Endothelial cell of umbilical vein (primary cell): ENCODE measurements at regions not wholly inside any gene's neighbourhood (a gene's known extent, or its start where the extent isn't known, plus 50 kb on each side); places are given as distances from the start of the nearest gene placed in this dataset.
A peak's percentile ranks its signal among the peaks of the same experiment; 100 is the strongest.
"Not testable (repeated sequence)": the region's sequence is repeated elsewhere in the genome, so short reads cannot be mapped to it uniquely, and the experiment has no call there.

ENCODE experiments used
- BruUV-seq: library from RNA; stranded (reverse); fragments of 400-500 nt; replicated peaks from 2 replicates; lab custom pipeline; 2021; lab: Mats Ljungman, UMichigan
- CTCF ChIA-PET: fragments of 300-600, 350-600 bp; sonication (Branson Sonifier 250); formaldehyde crosslinking; loops from one replicate; lab custom pipeline; 2021; ENCODE audit warnings: antibody characterized with exemption, inconsistent platforms; lab: Charles Lee
- POLR2A ChIA-PET: fragments of 300-600, 350-600 bp; sonication (Branson Sonifier 250); formaldehyde crosslinking; loops from one replicate; lab custom pipeline; 2021; ENCODE audit warnings: antibody characterized with exemption, inconsistent platforms; lab: Charles Lee
- DNase-seq: peaks from one replicate; pipeline ENCODE4 v3.0.0-alpha.2; 2011; ENCODE audit warnings: low read depth, low spot score
- FAIRE-seq: peaks from 2 replicates; lab custom pipeline; 2011; peaks lifted over from hg19 to GRCh38; lab: Jason Lieb, UNC
- H2AFZ ChIP-seq: 2 replicates; pipeline ENCODE4 v1.6.0; 2012; ENCODE audit warnings: low read depth, low read length, control low read depth, inconsistent platforms
- H3K27ac ChIP-seq: 2 replicates; pipeline ENCODE4 v1.5.1; 2011; ENCODE audit warnings: low read depth, mild to moderate bottlenecking, control low read depth, low read length, moderate library complexity; ENCODE audit not compliant: insufficient read depth
- H3K27me3 ChIP-seq, 2 experiments: 2 replicates each; pipeline versions ENCODE4 v1.6.0 to v1.6.1; 2011; ENCODE audit warnings: low read length in 2 of 2, mixed read lengths in 1 of 2; ENCODE audit not compliant: control insufficient read depth in 2 of 2, insufficient read depth in 2 of 2
- H3K36me3 ChIP-seq, 2 experiments: 2 replicates in 1 of 2; 3 replicates in 1 of 2; pipeline ENCODE4 v1.5.1; 2011; ENCODE audit warnings: low read length in 2 of 2, mild to moderate bottlenecking in 1 of 2, moderate library complexity in 1 of 2; ENCODE audit not compliant: control insufficient read depth in 2 of 2, insufficient read depth in 2 of 2; ENCODE audit errors: extremely low read depth in 1 of 2
- H3K4me1 ChIP-seq: 3 replicates; pipeline ENCODE4 v1.5.1; 2011; ENCODE audit warnings: mild to moderate bottlenecking, low read length; ENCODE audit not compliant: control insufficient read depth, insufficient read depth; ENCODE audit errors: extremely low read depth
- H3K4me2 ChIP-seq: 2 replicates; pipeline ENCODE4 v1.6.1; 2011; ENCODE audit warnings: low read length, control low read depth, mixed read lengths; ENCODE audit not compliant: insufficient read depth
- H3K4me3 ChIP-seq, 3 experiments: fragments of 200-600 bp in 1 of 3; sonication (generic), shearing (Covaris generic) in 1 of 3; replicated peaks in 1 of 3; 2 replicates each; pipeline ENCODE4 v1.5.1; 2011 to 2016; ENCODE audit warnings: control low read depth in 3 of 3, low read length in 3 of 3, mild to moderate bottlenecking in 2 of 3, inconsistent platforms in 1 of 3, low read depth in 1 of 3, moderate library complexity in 1 of 3; ENCODE audit not compliant: insufficient read depth in 1 of 3
- H3K79me2 ChIP-seq: 2 replicates; pipeline ENCODE4 v1.6.0; 2012; ENCODE audit warnings: low read length, inconsistent platforms; ENCODE audit not compliant: control insufficient read depth, insufficient read depth
- H3K9ac ChIP-seq: replicated peaks from 2 replicates; pipeline ENCODE3; 2011; ENCODE audit warnings: low read length, control low read depth; ENCODE audit not compliant: insufficient read depth; ENCODE audit errors: extremely low read depth
- H3K9me1 ChIP-seq: replicated peaks from 3 replicates; pipeline ENCODE4 v1.6.0; 2011; ENCODE audit warnings: mild to moderate bottlenecking, low read length; ENCODE audit not compliant: control insufficient read depth, insufficient read depth; ENCODE audit errors: extremely low read depth
- H3K9me3 ChIP-seq: replicated peaks from 2 replicates; pipeline ENCODE4 v1.5.1; 2012; ENCODE audit warnings: low read length, inconsistent platforms; ENCODE audit not compliant: control insufficient read depth, insufficient read depth
- H4K20me1 ChIP-seq: replicated peaks from 2 replicates; pipeline ENCODE3; 2011; ENCODE audit warnings: mild to moderate bottlenecking, low read length; ENCODE audit not compliant: control insufficient read depth, insufficient read depth; ENCODE audit errors: extremely low read depth
- EZH2 ChIP-seq: IDR thresholded peaks from 2 replicates; pipeline ENCODE4 v1.6.1; 2012; ENCODE audit warnings: borderline replicate concordance, low read depth, mild to moderate bottlenecking, moderate library complexity, low read length, inconsistent platforms; ENCODE audit not compliant: severe bottlenecking
- FOS ChIP-seq: IDR thresholded peaks from 2 replicates; pipeline ENCODE4 v1.6.1; 2011; ENCODE audit warnings: mild to moderate bottlenecking, low read length, moderate library complexity, borderline replicate concordance; ENCODE audit not compliant: insufficient read depth
- GATA2 ChIP-seq: IDR thresholded peaks from 2 replicates; pipeline ENCODE4 v1.7.0; 2011; ENCODE audit warnings: low read depth, mild to moderate bottlenecking, moderate library complexity, mixed read lengths, low read length; ENCODE audit not compliant: insufficient read length, insufficient read depth
- JUN ChIP-seq: IDR thresholded peaks from 2 replicates; pipeline ENCODE4 v1.6.1; 2011; ENCODE audit warnings: borderline replicate concordance, low read depth; ENCODE audit not compliant: insufficient read length, insufficient read depth
- POLR2AphosphoS5 ChIP-seq: IDR thresholded peaks from 2 replicates; pipeline ENCODE4 v1.6.1; 2012; ENCODE audit warnings: low read depth, mild to moderate bottlenecking, control low read depth, low read length, moderate library complexity; ENCODE audit not compliant: insufficient read depth
- dilution Hi-C: fragments of 300-500 bp; cut with MboI; formaldehyde crosslinking; loops from one replicate; pipeline ENCODE4 v1.15.0; 2019; ENCODE audit warnings: low sequenced_read_pairs; ENCODE audit not compliant: extremely low pct_ligation_motif_present
- intact Hi-C: fragments of 100-400 bp; cut with micrococcal nuclease; formaldehyde crosslinking; loops from one replicate; pipeline ENCODE4 v1.10.0; 2022
- TF ChIP-seq, protein P1 (sequence below): IDR thresholded peaks from 2 replicates; pipeline ENCODE4 v1.6.1; 2011; ENCODE audit not compliant: insufficient read depth, insufficient read length
- TF ChIP-seq, protein P2 (sequence below), 2 donors: IDR thresholded peaks; 1 replicate in 1 of 2; 2 replicates in 1 of 2; pipeline ENCODE4 v1.5.1; 2011; ENCODE audit warnings: low read length in 2 of 2, mild to moderate bottlenecking in 2 of 2, moderate library complexity in 2 of 2, control low read depth in 1 of 2, inconsistent platforms in 1 of 2, low read depth in 1 of 2; ENCODE audit not compliant: insufficient read depth in 1 of 2; ENCODE audit errors: extremely low read depth in 1 of 2

DNA sequence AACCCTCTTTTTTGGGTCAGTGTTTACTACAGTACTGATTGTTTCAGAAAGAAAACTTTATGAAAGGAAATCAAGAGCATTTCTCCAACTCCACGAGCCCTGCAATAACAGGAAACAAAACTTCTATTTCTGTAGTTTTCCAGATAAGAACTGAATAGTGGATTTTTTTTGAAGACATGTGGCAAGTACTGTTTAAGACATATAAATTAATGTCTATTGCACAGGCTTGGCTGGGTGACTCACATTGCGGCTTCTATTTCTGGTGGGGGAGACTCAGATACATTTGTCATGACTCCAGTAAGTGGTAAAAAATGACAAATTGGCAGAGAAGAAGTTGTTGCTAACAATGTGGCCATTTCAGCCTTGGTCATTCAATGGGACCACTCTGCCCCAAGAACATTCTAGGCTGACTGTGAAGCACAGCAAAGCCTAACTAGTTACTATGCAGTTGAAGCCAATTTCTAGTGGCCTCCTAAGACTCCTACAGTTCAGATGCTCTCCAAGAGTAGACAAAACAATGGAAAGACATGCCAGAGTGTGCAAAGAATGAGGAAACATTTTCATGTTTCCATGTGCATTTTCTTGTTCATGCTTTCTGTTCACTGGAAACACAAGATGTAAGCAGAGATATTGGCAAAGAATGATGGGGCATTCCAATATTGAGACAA is 200.9 kb downstream of the EDN1 start:
- no peaks in the 10 kb centered on the region for H3K79me2 ChIP-seq
- no peaks in the 10 kb centered on the region for H3K9me3 ChIP-seq
- intact Hi-C loops (loop anchor here (1.0 to 2.0 kb wide), 7 partner anchors 38 to 840 kb away; no protein-coding TSS in a partner anchor), dilution Hi-C loops (loop anchor here (25.0 kb wide), 2 partner anchors 96 to 204 kb away; partner anchors contain the start of gene EDN1)
- no peaks in the 10 kb centered on the region for H3K36me3 ChIP-seq
- peak overlapping the region; percentile 93 for H3K27ac ChIP-seq
- TF ChIP-seq EZH2, result no peak
- TF ChIP-seq, protein P1, sequence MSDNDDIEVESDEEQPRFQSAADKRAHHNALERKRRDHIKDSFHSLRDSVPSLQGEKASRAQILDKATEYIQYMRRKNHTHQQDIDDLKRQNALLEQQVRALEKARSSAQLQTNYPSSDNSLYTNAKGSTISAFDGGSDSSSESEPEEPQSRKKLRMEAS, result no peak
- TF ChIP-seq, protein P2, sequence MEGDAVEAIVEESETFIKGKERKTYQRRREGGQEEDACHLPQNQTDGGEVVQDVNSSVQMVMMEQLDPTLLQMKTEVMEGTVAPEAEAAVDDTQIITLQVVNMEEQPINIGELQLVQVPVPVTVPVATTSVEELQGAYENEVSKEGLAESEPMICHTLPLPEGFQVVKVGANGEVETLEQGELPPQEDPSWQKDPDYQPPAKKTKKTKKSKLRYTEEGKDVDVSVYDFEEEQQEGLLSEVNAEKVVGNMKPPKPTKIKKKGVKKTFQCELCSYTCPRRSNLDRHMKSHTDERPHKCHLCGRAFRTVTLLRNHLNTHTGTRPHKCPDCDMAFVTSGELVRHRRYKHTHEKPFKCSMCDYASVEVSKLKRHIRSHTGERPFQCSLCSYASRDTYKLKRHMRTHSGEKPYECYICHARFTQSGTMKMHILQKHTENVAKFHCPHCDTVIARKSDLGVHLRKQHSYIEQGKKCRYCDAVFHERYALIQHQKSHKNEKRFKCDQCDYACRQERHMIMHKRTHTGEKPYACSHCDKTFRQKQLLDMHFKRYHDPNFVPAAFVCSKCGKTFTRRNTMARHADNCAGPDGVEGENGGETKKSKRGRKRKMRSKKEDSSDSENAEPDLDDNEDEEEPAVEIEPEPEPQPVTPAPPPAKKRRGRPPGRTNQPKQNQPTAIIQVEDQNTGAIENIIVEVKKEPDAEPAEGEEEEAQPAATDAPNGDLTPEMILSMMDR (IDR thresholded peaks at IDR 0.05; ENCODE audit: extremely low read depth in 1 of 2, insufficient read depth in 1 of 2, low read depth in 1 of 2, low read length in 2 of 2), result no peak
- TF ChIP-seq GATA2, result peak; percentile 66
- peak; percentile 84 for TF ChIP-seq JUN
- TF ChIP-seq FOS, result peak; percentile 91
- peak; percentile 82 for TF ChIP-seq POLR2AphosphoS5
- H3K4me3 ChIP-seq, result no peak overlapping the region
- POLR2A ChIA-PET, result interaction anchor here (1.0 to 1.5 kb wide), 2 partner anchors 193 to 201 kb away, joined by 3 to 4 read pairs; partner anchors contain the start of gene EDN1
- peak; percentile 96 for DNase-seq
- TSS peak; percentile 51 for BruUV-seq
- H3K27me3 ChIP-seq, result no peaks in the 10 kb centered on the region
- H3K4me2 ChIP-seq, result peak overlapping the region; percentile 68
- H3K9me1 ChIP-seq, result no peaks in the 10 kb centered on the region
- H3K4me1 ChIP-seq, result peaks cover 39% of the 10 kb centered on the region
- FAIRE-seq, result peak; percentile 77
- no peak overlapping the region for H2AFZ ChIP-seq
- CTCF ChIA-PET, result interaction anchor here (1.0 to 1.5 kb wide), 6 partner anchors 13 to 176 kb away, joined by 3 to 7 read pairs (median 4); no protein-coding TSS in a partner anchor
- peak overlapping the region; percentile 73 for H3K9ac ChIP-seq
- H4K20me1 ChIP-seq, result no peaks in the 10 kb centered on the region

DNA sequence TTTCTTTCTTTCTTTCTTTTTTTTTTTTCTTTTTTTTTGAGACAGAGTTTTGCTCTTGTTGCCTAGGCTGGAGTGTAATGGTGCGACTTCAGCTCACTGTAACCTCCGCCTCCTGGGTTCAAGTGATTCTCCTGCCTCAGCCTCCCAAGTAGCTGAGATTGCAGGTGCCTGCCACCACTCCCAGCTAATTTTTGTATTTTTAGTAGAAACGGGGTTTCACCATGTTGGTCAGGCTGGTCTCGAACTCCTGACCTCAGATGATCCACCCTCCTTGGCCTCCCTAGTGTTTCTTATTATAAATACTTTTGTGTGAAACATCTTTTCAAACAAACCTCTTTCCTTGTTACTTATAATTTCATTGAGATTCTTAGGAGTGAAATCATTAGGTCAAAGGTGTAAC is 202.8 kb downstream of the EDN1 start:
- CTCF ChIA-PET, result interaction anchor here (1.5 kb wide), 1 partner anchor 10 kb away, joined by 4 read pairs; no protein-coding TSS in a partner anchor
- H3K4me2 ChIP-seq, H3K27ac ChIP-seq, H3K27me3 ChIP-seq, BruUV-seq, H3K9me1 ChIP-seq, FAIRE-seq, H3K9me3 ChIP-seq, H3K9ac ChIP-seq, H2AFZ ChIP-seq, H3K36me3 ChIP-seq, H4K20me1 ChIP-seq, DNase-seq, H3K79me2 ChIP-seq, intact Hi-C loops, H3K4me3 ChIP-seq: not testable (repeated sequence)
- dilution Hi-C loops, result loop anchor here (25.0 kb wide), 2 partner anchors 94 to 206 kb away; partner anchors contain the start of gene EDN1
- POLR2A ChIA-PET, result interaction anchor here (0.6 kb wide), 1 partner anchor 198 kb away, joined by 3 read pairs; no protein-coding TSS in a partner anchor
- peaks cover 39% of the 10 kb centered on the region for H3K4me1 ChIP-seq
